B cell (primary cell): ENCODE measurements at regions not wholly inside any gene's neighbourhood (a gene's known extent, or its start where the extent isn't known, plus 50 kb on each side); places are given as distances from the start of the nearest gene placed in this dataset.

ENCODE experiments used
- EZH2 ChIP-seq: IDR thresholded peaks from 2 replicates; pipeline ENCODE4 v1.6.1; 2012; ENCODE audit warnings: borderline replicate concordance, low read depth, mild to moderate bottlenecking, moderate library complexity, low read length; ENCODE audit not compliant: insufficient read depth, poor library complexity, severe bottlenecking
- TF ChIP-seq, protein P1 (sequence below): fragments of 200-600 bp; IDR thresholded peaks from one replicate; pipeline ENCODE4 v1.8.0; 2022; ENCODE audit warnings: antibody characterized with exemption, mild to moderate bottlenecking

DNA sequence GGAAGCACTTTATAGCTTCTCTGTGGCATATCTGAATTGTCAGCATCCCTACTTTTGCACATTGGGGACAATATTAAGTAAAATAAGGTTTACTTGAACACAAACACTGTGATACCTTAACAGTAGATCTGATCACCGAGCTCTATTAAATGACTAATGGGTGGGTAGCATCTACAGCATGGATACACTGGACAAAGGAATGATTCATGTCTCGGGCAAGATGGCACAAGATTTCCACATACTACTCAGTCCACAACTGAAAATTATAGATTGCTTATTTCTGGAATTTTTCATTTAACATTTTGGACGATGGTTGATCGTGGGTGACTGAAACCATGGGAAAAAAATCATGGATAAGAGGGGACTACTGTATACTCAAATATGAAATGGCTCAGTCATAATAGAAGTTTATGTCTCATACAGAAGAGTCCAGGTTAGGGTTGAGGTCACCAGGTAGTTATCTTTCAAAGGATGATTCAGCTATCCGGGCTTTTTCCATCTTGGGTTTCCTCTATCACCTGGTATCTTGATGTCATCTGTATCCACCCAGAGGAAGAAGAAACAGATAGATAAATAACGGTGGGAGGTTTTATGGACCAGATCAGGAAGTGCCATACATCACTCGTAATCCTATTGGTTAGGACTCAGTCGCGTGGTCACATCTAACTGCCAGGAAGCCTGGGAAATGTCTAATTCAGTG, 320.0 kb upstream of the RARB start:
- TF ChIP-seq, protein P1, sequence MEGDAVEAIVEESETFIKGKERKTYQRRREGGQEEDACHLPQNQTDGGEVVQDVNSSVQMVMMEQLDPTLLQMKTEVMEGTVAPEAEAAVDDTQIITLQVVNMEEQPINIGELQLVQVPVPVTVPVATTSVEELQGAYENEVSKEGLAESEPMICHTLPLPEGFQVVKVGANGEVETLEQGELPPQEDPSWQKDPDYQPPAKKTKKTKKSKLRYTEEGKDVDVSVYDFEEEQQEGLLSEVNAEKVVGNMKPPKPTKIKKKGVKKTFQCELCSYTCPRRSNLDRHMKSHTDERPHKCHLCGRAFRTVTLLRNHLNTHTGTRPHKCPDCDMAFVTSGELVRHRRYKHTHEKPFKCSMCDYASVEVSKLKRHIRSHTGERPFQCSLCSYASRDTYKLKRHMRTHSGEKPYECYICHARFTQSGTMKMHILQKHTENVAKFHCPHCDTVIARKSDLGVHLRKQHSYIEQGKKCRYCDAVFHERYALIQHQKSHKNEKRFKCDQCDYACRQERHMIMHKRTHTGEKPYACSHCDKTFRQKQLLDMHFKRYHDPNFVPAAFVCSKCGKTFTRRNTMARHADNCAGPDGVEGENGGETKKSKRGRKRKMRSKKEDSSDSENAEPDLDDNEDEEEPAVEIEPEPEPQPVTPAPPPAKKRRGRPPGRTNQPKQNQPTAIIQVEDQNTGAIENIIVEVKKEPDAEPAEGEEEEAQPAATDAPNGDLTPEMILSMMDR = no peak
- no peak for TF ChIP-seq EZH2
